Mesothelial cell of epicardium (in vitro differentiated cells): ENCODE measurements at regions not wholly inside any gene's neighbourhood (a gene's known extent, or its start where the extent isn't known, plus 50 kb on each side); places are given as distances from the start of the nearest gene placed in this dataset.

ENCODE experiments used
- DNase-seq, 2 experiments: peaks; one replicate each; pipeline ENCODE4 v3.0.0; 2021; ENCODE audit warnings: low spot score in 2 of 2; ENCODE audit not compliant: unreplicated experiment in 2 of 2
- H3K27ac Mint-ChIP-seq: 2 replicates; pipeline ENCODE4 v1.8.0; 2021; ENCODE audit warnings: mixed read lengths
- H3K27me3 Mint-ChIP-seq: 2 replicates; pipeline ENCODE4 v1.8.0; 2021; ENCODE audit warnings: low read depth, mixed read lengths
- H3K36me3 Mint-ChIP-seq: 2 replicates; pipeline ENCODE4 v1.8.0; 2021; ENCODE audit warnings: mixed read lengths
- H3K4me1 Mint-ChIP-seq: 2 replicates; pipeline ENCODE4 v1.8.0; 2021; ENCODE audit warnings: mixed read lengths
- H3K4me3 Mint-ChIP-seq: 2 replicates; pipeline ENCODE4 v1.8.0; 2021; ENCODE audit warnings: mild to moderate bottlenecking, moderate library complexity, mixed read lengths
- H3K9me3 Mint-ChIP-seq: 2 replicates; pipeline ENCODE4 v1.8.0; 2021; ENCODE audit warnings: mixed read lengths
- CTCF ChIP-seq: fragments of 200-600 bp; sonication (generic); IDR thresholded peaks from one replicate; pipeline ENCODE4 v1.5.0; 2021; ENCODE audit warnings: antibody characterized with exemption; ENCODE audit not compliant: unreplicated experiment

DNA sequence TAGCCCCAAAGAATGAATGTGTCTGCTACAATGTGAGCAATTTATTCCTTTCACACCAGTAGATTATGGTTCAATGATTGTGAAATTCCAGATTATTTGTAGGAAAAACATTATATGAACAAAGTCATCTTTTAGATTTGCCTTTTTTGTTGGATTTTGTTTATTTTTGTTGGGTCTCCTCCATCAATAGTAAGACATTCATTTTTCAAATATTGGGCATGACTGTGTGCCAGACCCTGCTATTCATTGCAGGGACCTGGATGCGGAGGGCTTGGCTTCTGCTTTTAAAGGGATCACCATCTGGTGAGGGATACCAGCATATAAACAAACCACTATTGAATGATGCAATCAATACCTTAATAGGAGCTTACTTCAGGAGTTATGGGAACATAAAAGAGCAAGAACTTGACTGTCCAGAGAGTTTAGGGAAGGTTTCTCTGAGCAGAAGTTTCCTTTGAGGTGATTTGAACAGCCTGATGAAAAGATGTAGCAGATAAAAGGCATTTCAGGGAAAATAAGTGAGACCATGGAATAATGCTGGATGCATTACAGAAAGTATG lies 486.7 kb downstream of the EPHA4 start:
- Mint-ChIP-seq H3K27me3 (peaks cover 4% of the 10 kb centered on the region), H3K4me3 (no peak overlapping the region), H3K27ac (no peak overlapping the region), H3K9me3 (no peaks in the 10 kb centered on the region), H3K36me3 (no peaks in the 10 kb centered on the region), H3K4me1 (peaks cover 4% of the 10 kb centered on the region)
- DNase-seq: no peak
- no peak for TF ChIP-seq CTCF

- H3K9me3 Mint-ChIP-seq: no peaks in the 10 kb centered on the region
- no peak for TF ChIP-seq CTCF
- H3K27ac Mint-ChIP-seq: no peak overlapping the region
- no peak overlapping the region for H3K4me3 Mint-ChIP-seq
- H3K36me3 Mint-ChIP-seq: no peaks in the 10 kb centered on the region
- peaks cover 4% of the 10 kb centered on the region for H3K27me3 Mint-ChIP-seq
- no peak for DNase-seq
- peaks cover 4% of the 10 kb centered on the region for H3K4me1 Mint-ChIP-seq
These were observed 486.2 kb downstream of the EPHA4 start for GRCh38 chr2:221085936-221086335.

DNA sequence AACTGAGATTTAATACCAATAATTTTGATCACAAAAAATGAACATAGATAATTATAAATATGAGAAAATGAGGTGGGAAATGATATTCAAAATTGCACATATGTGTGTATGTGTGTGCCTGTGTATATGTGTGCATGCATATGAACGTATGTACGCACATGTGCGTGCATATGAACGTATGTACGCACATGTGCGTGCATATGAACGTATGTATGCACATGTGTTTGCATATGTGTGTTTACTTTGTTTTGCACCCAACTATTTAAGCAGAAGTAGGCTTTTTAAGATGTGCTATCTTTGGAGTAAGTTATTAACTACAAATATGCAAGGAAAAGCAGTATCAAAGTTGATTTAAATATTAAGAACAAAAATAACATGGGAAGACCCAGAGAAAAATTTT lies 484.3 kb downstream of the EPHA4 start:
- DNase-seq: no peak
- no peak for TF ChIP-seq CTCF
- Mint-ChIP-seq H3K4me1 (peaks cover 2% of the 10 kb centered on the region), H3K36me3 (no peaks in the 10 kb centered on the region), H3K4me3 (no peak overlapping the region), H3K27me3 (peaks cover 5% of the 10 kb centered on the region), H3K9me3 (no peaks in the 10 kb centered on the region), H3K27ac (no peak overlapping the region)

- Mint-ChIP-seq H3K4me1 (peaks cover 2% of the 10 kb centered on the region), H3K36me3 (no peaks in the 10 kb centered on the region), H3K9me3 (no peaks in the 10 kb centered on the region), H3K4me3 (no peak overlapping the region), H3K27ac (no peak overlapping the region), H3K27me3 (peaks cover 10% of the 10 kb centered on the region)
- DNase-seq: no peak
- TF ChIP-seq CTCF: no peak
These were observed 483.6 kb downstream of the EPHA4 start for GRCh38 chr2:221088506-221088905.

- Mint-ChIP-seq H3K36me3 (no peaks in the 10 kb centered on the region), H3K27ac (no peak overlapping the region), H3K9me3 (no peaks in the 10 kb centered on the region), H3K27me3 (peaks cover 19% of the 10 kb centered on the region), H3K4me3 (no peak overlapping the region), H3K4me1 (peaks cover 15% of the 10 kb centered on the region)
- no peak for DNase-seq
- no peak for TF ChIP-seq CTCF
These were observed 476.7 kb downstream of the EPHA4 start for GRCh38 chr2:221095356-221095755.
